ENCODE measurements at regions not wholly inside any gene's neighbourhood (a gene's known extent, or its start where the extent isn't known, plus 50 kb on each side); places are given as distances from the start of the nearest gene placed in this dataset.

DNA sequence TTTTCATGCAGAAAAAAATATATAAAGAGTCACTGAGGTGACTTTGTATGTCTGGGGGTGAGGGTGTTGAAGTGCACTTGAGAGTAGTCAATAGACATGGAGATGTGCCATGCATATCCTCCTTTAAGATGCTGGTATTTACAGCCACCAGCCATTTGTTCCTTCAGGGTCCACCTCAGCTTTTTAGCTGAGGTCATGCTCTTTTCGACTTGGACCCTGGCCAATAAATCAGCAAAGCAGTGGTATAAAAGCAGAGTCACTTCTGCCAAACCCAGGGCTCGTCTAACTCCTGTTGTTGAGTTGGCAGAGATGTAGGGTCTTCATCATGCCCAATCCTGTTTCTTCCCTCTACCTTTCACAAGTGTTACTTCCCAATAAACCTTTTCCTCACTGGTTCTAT lies 75.1 kb upstream of the OSTN start:
- Histone ChIP-seq H3K27ac (ENCODE audit: insufficient read length, low read depth, low read length) (no peak overlapping the region), H4K5ac (ENCODE audit: insufficient read length, low read depth, low read length) (no peak overlapping the region), H3K14ac (ENCODE audit: insufficient read depth, low read length) (no peak overlapping the region), H3K23ac (ENCODE audit: insufficient read length, low read depth, low read length) (no peak overlapping the region), H3K9ac (ENCODE audit: extremely low read depth, insufficient read length, low read length) (no peak overlapping the region), H2AFZ (ENCODE audit: low read length) (no peak overlapping the region), H2BK20ac (ENCODE audit: low read depth, low read length, poor library complexity, severe bottlenecking) (no peak overlapping the region), H4K91ac (ENCODE audit: insufficient read length, low read depth, low read length) (no peak overlapping the region), H2BK5ac (ENCODE audit: insufficient read length, low read length) (no peak overlapping the region), H4K8ac (replicated peaks; ENCODE audit: insufficient read length, low read depth, low read length) (no peak overlapping the region), H2BK120ac (ENCODE audit: low read depth, low read length, poor library complexity, severe bottlenecking) (no peak overlapping the region), H3K4me1 (ENCODE audit: insufficient read depth, low read length) (no peaks in the 10 kb centered on the region), H4K20me1 (ENCODE audit: control insufficient read depth, insufficient read depth, insufficient read length) (no peaks in the 10 kb centered on the region), H3K18ac (ENCODE audit: insufficient read length, low read depth, low read length) (no peak overlapping the region), H2AK5ac (ENCODE audit: insufficient read length, low read length) (no peak overlapping the region), H3K9me3 (ENCODE audit: control insufficient read depth, low read depth, low read length) (no peaks in the 10 kb centered on the region), H3K4ac (ENCODE audit: low read depth, low read length) (no peak overlapping the region), H3K79me2 (ENCODE audit: insufficient read depth, low read length) (no peaks in the 10 kb centered on the region), H3K27me3 (ENCODE audit: insufficient read depth, low read length) (no peaks in the 10 kb centered on the region), H3K23me2 (ENCODE audit: insufficient read length, low read depth, low read length, poor library complexity, severe bottlenecking) (no peaks in the 10 kb centered on the region), H3K4me2 (ENCODE audit: insufficient read depth, insufficient read length, low read length) (no peak overlapping the region), H3K56ac (ENCODE audit: insufficient read length, low read depth, low read length) (no peak overlapping the region), H3T11ph (ENCODE audit: low read length) (no peak overlapping the region), H2BK15ac (ENCODE audit: low read depth, low read length) (no peak overlapping the region), H2BK12ac (ENCODE audit: insufficient read length, low read depth, low read length) (no peak overlapping the region), H3K79me1 (ENCODE audit: insufficient read depth, low read depth, low read length, poor library complexity, severe bottlenecking) (no peaks in the 10 kb centered on the region)
- Mint-ChIP-seq H3K27ac (0 out of 7 replicates have a peak overlapping the region, but pooled peaks of 1 of the 3 experiments have one; percentile 64), H3K27me3 (ENCODE audit: low read depth) (no peaks in the 10 kb centered on the region), H3K4me1 (no peaks in the 10 kb centered on the region), H3K4me3 (no peak overlapping the region), H3K9me3 (peaks cover 0 to 2% of the 10 kb centered on the region in 2 experiments; a peak in 2 of 5 replicates), H3K36me3 (ENCODE audit: insufficient read depth in 1 of 3, low read depth in 3 of 3) (peaks cover 0 to 11% (median 5%) of the 10 kb centered on the region in 3 experiments; a peak in 3 of 7 replicates)
- no CpG with 5 or more reads among the region's 2 CpGs for WGBS (ENCODE audit: extremely low coverage, insufficient read length, low lambda C conversion rate)
- DNase-seq = no peak
- TF ChIP-seq, protein P1, sequence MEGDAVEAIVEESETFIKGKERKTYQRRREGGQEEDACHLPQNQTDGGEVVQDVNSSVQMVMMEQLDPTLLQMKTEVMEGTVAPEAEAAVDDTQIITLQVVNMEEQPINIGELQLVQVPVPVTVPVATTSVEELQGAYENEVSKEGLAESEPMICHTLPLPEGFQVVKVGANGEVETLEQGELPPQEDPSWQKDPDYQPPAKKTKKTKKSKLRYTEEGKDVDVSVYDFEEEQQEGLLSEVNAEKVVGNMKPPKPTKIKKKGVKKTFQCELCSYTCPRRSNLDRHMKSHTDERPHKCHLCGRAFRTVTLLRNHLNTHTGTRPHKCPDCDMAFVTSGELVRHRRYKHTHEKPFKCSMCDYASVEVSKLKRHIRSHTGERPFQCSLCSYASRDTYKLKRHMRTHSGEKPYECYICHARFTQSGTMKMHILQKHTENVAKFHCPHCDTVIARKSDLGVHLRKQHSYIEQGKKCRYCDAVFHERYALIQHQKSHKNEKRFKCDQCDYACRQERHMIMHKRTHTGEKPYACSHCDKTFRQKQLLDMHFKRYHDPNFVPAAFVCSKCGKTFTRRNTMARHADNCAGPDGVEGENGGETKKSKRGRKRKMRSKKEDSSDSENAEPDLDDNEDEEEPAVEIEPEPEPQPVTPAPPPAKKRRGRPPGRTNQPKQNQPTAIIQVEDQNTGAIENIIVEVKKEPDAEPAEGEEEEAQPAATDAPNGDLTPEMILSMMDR (conservative IDR thresholded peaks at IDR 0.05) = no peak

Measured in H9 (cell line).